ENCODE measurements at regions not wholly inside any gene's neighbourhood (a gene's known extent, or its start where the extent isn't known, plus 50 kb on each side); places are given as distances from the start of the nearest gene placed in this dataset.

GRCh38 chr4:96835991-96836390, 996.1 kb downstream of the PDHA2 start:
- H3K4me3 ChIP-seq (ENCODE audit: low read length): no peak overlapping the region
- DNase-seq (ENCODE audit: low read depth): no peak
- no peak for TF ChIP-seq CTCF (IDR thresholded peaks at IDR 0.05; ENCODE audit: insufficient read depth, low read depth, low read length, missing control alignments)

GRCh38 chr4:96839441-96839840, 999.5 kb downstream of the PDHA2 start:
- no peak for DNase-seq (ENCODE audit: low read depth)
- no peak for TF ChIP-seq CTCF (IDR thresholded peaks at IDR 0.05; ENCODE audit: insufficient read depth, low read depth, low read length, missing control alignments)
- no peak overlapping the region for H3K4me3 ChIP-seq (ENCODE audit: low read length)

- no peak for DNase-seq (ENCODE audit: low read depth)
- H3K4me3 ChIP-seq (ENCODE audit: low read length): no peak overlapping the region
- no peak for TF ChIP-seq CTCF (IDR thresholded peaks at IDR 0.05; ENCODE audit: insufficient read depth, low read depth, low read length, missing control alignments)
Observed at GRCh38 chr4:96841801-96842200, 1001.9 kb downstream of the PDHA2 start.

GRCh38 chr4:96844858-96845490, 1005.1 kb downstream of the PDHA2 start:
- no peak for DNase-seq (ENCODE audit: low read depth)
- no peak overlapping the region for H3K4me3 ChIP-seq (ENCODE audit: low read length)
- TF ChIP-seq CTCF (IDR thresholded peaks at IDR 0.05; ENCODE audit: insufficient read depth, low read depth, low read length, missing control alignments): no peak

GRCh38 chr4:96845819-96846218, 1005.9 kb downstream of the PDHA2 start:
- no peak for DNase-seq (ENCODE audit: low read depth)
- TF ChIP-seq CTCF (IDR thresholded peaks at IDR 0.05; ENCODE audit: insufficient read depth, low read depth, low read length, missing control alignments): no peak
- no peak overlapping the region for H3K4me3 ChIP-seq (ENCODE audit: low read length)

- no peak for TF ChIP-seq CTCF (IDR thresholded peaks at IDR 0.05; ENCODE audit: insufficient read depth, low read depth, low read length, missing control alignments)
- DNase-seq (ENCODE audit: low read depth): no peak
- H3K4me3 ChIP-seq (ENCODE audit: low read length): no peak overlapping the region
Observed at GRCh38 chr4:96874657-96875056, 1034.8 kb downstream of the PDHA2 start.

GRCh38 chr4:96879527-96879926, 1039.6 kb downstream of the PDHA2 start:
- no peak overlapping the region for H3K4me3 ChIP-seq (ENCODE audit: low read length)
- no peak for DNase-seq (ENCODE audit: low read depth)
- no peak for TF ChIP-seq CTCF (IDR thresholded peaks at IDR 0.05; ENCODE audit: insufficient read depth, low read depth, low read length, missing control alignments)

All from epithelial cell of esophagus (primary cell).